HL-60/S4 (cell line): ENCODE measurements at regions not wholly inside any gene's neighbourhood (a gene's known extent, or its start where the extent isn't known, plus 50 kb on each side); places are given as distances from the start of the nearest gene placed in this dataset.

ENCODE experiments used
- in situ Hi-C: fragments of 300-500 bp; cut with MboI; formaldehyde crosslinking; loops from 2 replicates; pipeline ENCODE4 v1.14.3; 2022; ENCODE audit warnings: low sequenced_read_pairs

- in situ Hi-C loops, result no loop called here
These were observed 304.1 kb upstream of the MME start for GRCh38 chr3:154775821-154776548.

GRCh38 chr3:154766765-154767503 lies 313.2 kb upstream of the MME start:
- in situ Hi-C loops, result loop anchor here (25.0 kb wide), 1 partner anchor 570 kb away; no protein-coding TSS in a partner anchor

GRCh38 chr3:154764856-154765640 lies 315.1 kb upstream of the MME start:
- in situ Hi-C loops, result loop anchor here (25.0 kb wide), 1 partner anchor 572 kb away; no protein-coding TSS in a partner anchor

GRCh38 chr3:154762486-154762885 lies 317.6 kb upstream of the MME start:
- in situ Hi-C loops, result loop anchor here (25.0 kb wide), 1 partner anchor 575 kb away; no protein-coding TSS in a partner anchor

- in situ Hi-C loops, result loop anchor here (25.0 kb wide), 1 partner anchor 577 kb away; no protein-coding TSS in a partner anchor
These were observed 320.2 kb upstream of the MME start for GRCh38 chr3:154759966-154760365.

GRCh38 chr3:154758109-154758868 lies 321.8 kb upstream of the MME start:
- in situ Hi-C loops, result loop anchor here (25.0 kb wide), 1 partner anchor 579 kb away; no protein-coding TSS in a partner anchor

GRCh38 chr3:154753101-154753500 lies 323.1 kb upstream of the GPR149 start:
- in situ Hi-C loops, result loop anchor here (25.0 kb wide), 1 partner anchor 584 kb away; no protein-coding TSS in a partner anchor

GRCh38 chr3:154749514-154749913 lies 319.5 kb upstream of the GPR149 start:
- in situ Hi-C loops, result no loop called here

- in situ Hi-C loops, result no loop called here
These were observed 315.9 kb upstream of the GPR149 start for GRCh38 chr3:154745929-154746328.

GRCh38 chr3:154745122-154745521 lies 315.1 kb upstream of the GPR149 start:
- in situ Hi-C loops, result no loop called here

- in situ Hi-C loops, result no loop called here
These were observed 313.4 kb upstream of the GPR149 start for GRCh38 chr3:154743418-154743817.

- in situ Hi-C loops, result no loop called here
These were observed 304.5 kb upstream of the GPR149 start for GRCh38 chr3:154734468-154734867.

GRCh38 chr3:154730186-154730585 lies 300.2 kb upstream of the GPR149 start:
- in situ Hi-C loops, result no loop called here

- in situ Hi-C loops, result no loop called here
These were observed 299.8 kb upstream of the GPR149 start for GRCh38 chr3:154729741-154730140.

- in situ Hi-C loops, result no loop called here
These were observed 298.3 kb upstream of the GPR149 start for GRCh38 chr3:154728285-154728684.

- in situ Hi-C loops, result no loop called here
These were observed 290.9 kb upstream of the GPR149 start for GRCh38 chr3:154720921-154721320.

GRCh38 chr3:154718053-154718452 lies 288.1 kb upstream of the GPR149 start:
- in situ Hi-C loops, result no loop called here

- in situ Hi-C loops, result no loop called here
These were observed 286.2 kb upstream of the GPR149 start for GRCh38 chr3:154716170-154716569.

- in situ Hi-C loops, result no loop called here
These were observed 278.6 kb upstream of the GPR149 start for GRCh38 chr3:154708554-154708953.

- in situ Hi-C loops, result no loop called here
These were observed 271.1 kb upstream of the GPR149 start for GRCh38 chr3:154701055-154701454.
